ENCODE measurements at regions not wholly inside any gene's neighbourhood (a gene's known extent, or its start where the extent isn't known, plus 50 kb on each side); places are given as distances from the start of the nearest gene placed in this dataset.

DNA sequence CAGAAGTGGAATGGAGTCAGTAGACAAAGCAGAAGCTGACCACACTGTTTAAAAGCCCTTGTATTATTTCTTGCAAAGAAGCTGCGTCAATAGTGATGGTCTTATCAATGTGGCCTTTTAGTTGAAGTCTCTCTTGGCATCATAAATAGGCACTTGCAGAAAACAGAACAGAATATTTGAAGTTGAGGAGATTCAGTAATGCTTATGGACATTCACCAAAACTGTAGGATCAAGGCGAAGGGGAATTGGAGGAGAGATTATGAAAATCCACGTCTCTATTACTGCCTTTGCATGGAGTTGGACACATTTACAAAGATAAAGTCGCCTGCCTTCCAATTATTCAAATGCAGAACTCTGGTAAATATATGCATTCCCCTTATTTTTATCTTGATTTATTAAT, 1482.8 kb downstream of the EFNB2 start:
- no peak overlapping the region for H3K4me3 ChIP-seq
- 87 to 90% methylated on average over 4 of the region's 4 CpGs for WGBS, 2 donors
- TF ChIP-seq POLR2A (IDR thresholded peaks at IDR 0.05): no peak
- TF ChIP-seq, protein P1, sequence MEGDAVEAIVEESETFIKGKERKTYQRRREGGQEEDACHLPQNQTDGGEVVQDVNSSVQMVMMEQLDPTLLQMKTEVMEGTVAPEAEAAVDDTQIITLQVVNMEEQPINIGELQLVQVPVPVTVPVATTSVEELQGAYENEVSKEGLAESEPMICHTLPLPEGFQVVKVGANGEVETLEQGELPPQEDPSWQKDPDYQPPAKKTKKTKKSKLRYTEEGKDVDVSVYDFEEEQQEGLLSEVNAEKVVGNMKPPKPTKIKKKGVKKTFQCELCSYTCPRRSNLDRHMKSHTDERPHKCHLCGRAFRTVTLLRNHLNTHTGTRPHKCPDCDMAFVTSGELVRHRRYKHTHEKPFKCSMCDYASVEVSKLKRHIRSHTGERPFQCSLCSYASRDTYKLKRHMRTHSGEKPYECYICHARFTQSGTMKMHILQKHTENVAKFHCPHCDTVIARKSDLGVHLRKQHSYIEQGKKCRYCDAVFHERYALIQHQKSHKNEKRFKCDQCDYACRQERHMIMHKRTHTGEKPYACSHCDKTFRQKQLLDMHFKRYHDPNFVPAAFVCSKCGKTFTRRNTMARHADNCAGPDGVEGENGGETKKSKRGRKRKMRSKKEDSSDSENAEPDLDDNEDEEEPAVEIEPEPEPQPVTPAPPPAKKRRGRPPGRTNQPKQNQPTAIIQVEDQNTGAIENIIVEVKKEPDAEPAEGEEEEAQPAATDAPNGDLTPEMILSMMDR (IDR thresholded peaks at IDR 0.05): no peak
- intact Hi-C loops (cut with DNase I; ENCODE audit: low total_unique reads): no loop called here
- DNase-seq: no peak
- H3K9me3 ChIP-seq: no peaks in the 10 kb centered on the region
- no peaks in the 10 kb centered on the region for H3K27me3 ChIP-seq
- H3K27ac ChIP-seq: no peak overlapping the region
- H3K4me1 ChIP-seq: no peaks in the 10 kb centered on the region
- H3K36me3 ChIP-seq (ENCODE audit: low read depth, missing control alignments): no peaks in the 10 kb centered on the region

DNA sequence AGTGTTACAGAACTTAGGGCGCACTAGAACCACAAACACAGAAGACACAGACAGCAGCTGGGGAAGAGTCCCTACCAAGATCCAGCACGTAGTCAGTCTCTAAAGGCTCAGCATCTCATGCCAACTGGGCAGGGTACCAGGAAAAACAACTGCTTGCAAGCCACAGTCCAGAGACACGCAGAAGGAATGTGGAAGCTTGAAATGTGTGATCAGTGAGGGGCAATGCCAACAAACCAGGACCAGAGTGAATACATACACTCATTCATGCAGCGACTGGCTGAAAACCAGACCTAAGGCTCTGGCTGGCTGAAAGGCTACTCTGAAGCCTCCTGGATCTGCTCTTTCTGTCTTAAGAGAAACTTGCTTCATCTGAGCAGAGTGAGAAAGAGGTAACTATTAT, 1484.8 kb downstream of the EFNB2 start:
- no peak for TF ChIP-seq POLR2A (IDR thresholded peaks at IDR 0.05)
- TF ChIP-seq, protein P1 (IDR thresholded peaks at IDR 0.05): no peak
- H3K27me3 ChIP-seq: no peaks in the 10 kb centered on the region
- DNase-seq: no peak
- H3K4me3 ChIP-seq: no peak overlapping the region
- H3K36me3 ChIP-seq (ENCODE audit: low read depth, missing control alignments): no peaks in the 10 kb centered on the region
- H3K9me3 ChIP-seq: no peaks in the 10 kb centered on the region
- H3K4me1 ChIP-seq: no peaks in the 10 kb centered on the region
- no peak overlapping the region for H3K27ac ChIP-seq
- intact Hi-C loops (cut with DNase I; ENCODE audit: low total_unique reads): no loop called here
- WGBS, 2 donors: 50 to 72% methylated on average over 4 of the region's 4 CpGs

DNA sequence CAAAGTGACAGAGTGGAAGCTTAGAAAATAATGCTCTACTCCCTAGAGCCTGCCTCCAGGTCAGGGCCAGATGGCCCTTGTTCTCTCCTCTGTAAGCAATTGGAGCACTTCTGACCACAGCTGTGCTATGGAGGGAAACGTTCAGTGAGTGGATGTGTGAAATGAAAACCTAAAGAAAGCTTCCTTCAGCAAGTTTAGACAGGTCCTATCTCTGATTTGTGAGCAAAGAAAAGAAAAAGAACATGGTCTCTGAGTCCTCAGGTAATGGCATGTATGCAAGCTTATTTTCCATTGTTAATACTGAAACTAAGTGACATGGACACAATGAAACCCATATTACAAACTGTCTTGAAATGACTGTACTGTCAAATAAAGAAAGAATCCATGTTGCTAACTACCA, 1486.8 kb downstream of the EFNB2 start:
- intact Hi-C loops (cut with DNase I; ENCODE audit: low total_unique reads): no loop called here
- H3K9me3 ChIP-seq: no peaks in the 10 kb centered on the region
- no peak for TF ChIP-seq POLR2A (IDR thresholded peaks at IDR 0.05)
- TF ChIP-seq, protein P1 (IDR thresholded peaks at IDR 0.05): no peak

DNA sequence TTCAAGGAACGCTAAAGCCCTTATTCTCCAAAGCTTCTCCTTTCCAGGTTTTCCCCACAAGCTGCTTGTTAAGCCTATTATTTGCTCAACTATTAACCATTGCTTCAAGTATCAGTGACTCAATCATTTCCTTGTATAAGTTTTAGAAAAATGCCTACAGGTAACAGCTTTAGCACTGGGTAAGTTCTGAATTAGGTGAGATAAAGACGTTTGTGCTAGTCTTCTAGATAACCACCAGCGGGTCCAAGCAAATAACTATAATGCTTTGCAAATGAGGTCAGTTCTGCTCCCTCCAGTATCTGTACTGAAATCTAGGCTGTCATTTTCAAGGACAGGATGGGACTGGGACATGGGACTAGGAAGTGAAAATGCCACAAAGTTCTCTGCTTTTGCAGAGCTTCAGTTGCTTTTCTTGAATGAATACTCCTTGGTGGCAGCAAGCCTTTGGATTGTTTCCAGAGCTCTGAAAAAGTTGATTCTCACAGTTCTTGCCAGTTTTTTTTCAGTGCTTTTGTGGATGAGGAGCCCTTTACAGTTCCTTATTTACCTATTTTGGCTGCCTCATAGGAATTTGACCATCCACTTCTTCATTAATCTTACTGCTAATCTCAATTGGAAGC, 1487.7 kb downstream of the EFNB2 start:
- 50 to 64% methylated on average over 3 of the region's 3 CpGs for WGBS, 2 donors
- intact Hi-C loops (cut with DNase I; ENCODE audit: low total_unique reads): no loop called here
- no peak for DNase-seq
- Histone ChIP-seq H3K9me3 (no peaks in the 10 kb centered on the region), H3K27me3 (no peaks in the 10 kb centered on the region), H3K4me1 (no peaks in the 10 kb centered on the region), H3K36me3 (ENCODE audit: low read depth, missing control alignments) (no peaks in the 10 kb centered on the region), H3K4me3 (no peak overlapping the region), H3K27ac (no peak overlapping the region)
- no peak for TF ChIP-seq POLR2A (IDR thresholded peaks at IDR 0.05)
- TF ChIP-seq, protein P1 (IDR thresholded peaks at IDR 0.05): no peak

More for the DNA sequence above, 1486.8 kb downstream of the EFNB2 start:
- WGBS, 2 donors: 35 to 47% methylated on average over 1 of the region's 1 CpG
- DNase-seq: no peak
- no peak overlapping the region for H3K4me3 ChIP-seq
- no peaks in the 10 kb centered on the region for H3K4me1 ChIP-seq
- H3K27me3 ChIP-seq: no peaks in the 10 kb centered on the region
- no peak overlapping the region for H3K27ac ChIP-seq
- no peaks in the 10 kb centered on the region for H3K36me3 ChIP-seq (ENCODE audit: low read depth, missing control alignments)

DNA sequence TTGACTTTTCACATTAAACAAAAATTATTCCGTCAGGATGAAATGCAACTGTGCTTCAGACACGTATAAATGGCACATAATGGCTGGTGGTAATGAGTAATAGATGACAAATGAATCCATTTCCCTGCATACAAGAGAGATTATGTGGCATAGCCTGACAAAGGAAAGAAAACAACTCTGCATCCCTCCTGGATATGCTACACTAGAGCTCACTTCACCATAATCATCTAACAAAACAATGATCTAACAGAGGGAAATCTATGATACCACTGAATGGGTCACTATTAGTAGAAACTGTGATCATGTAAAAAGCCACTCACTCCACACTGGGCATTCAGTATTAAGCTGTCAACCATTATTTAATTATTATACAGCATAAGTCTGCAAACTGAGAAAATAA, 1498.4 kb downstream of the EFNB2 start:
- 84 to 88% methylated on average over 2 of the region's 2 CpGs for WGBS, 2 donors
- Histone ChIP-seq H3K36me3 (ENCODE audit: low read depth, missing control alignments) (no peaks in the 10 kb centered on the region), H3K4me3 (no peak overlapping the region), H3K27me3 (no peaks in the 10 kb centered on the region), H3K9me3 (no peaks in the 10 kb centered on the region), H3K4me1 (no peaks in the 10 kb centered on the region), H3K27ac (no peak overlapping the region)
- intact Hi-C loops (cut with DNase I; ENCODE audit: low total_unique reads): no loop called here
- no peak for DNase-seq
- TF ChIP-seq POLR2A (IDR thresholded peaks at IDR 0.05): no peak
- TF ChIP-seq, protein P1 (IDR thresholded peaks at IDR 0.05): no peak
